Endothelial cell of umbilical vein (primary cell): ENCODE measurements at regions not wholly inside any gene's neighbourhood (a gene's known extent, or its start where the extent isn't known, plus 50 kb on each side); places are given as distances from the start of the nearest gene placed in this dataset.

Experiments
- BruUV-seq: library from RNA; stranded (reverse); fragments of 400-500 nt; replicated peaks from 2 replicates; lab custom pipeline; 2021; lab: Mats Ljungman, UMichigan
- CTCF ChIA-PET: fragments of 300-600, 350-600 bp; sonication (Branson Sonifier 250); formaldehyde crosslinking; loops from one replicate; lab custom pipeline; 2021; ENCODE audit warnings: antibody characterized with exemption, inconsistent platforms; lab: Charles Lee
- POLR2A ChIA-PET: fragments of 300-600, 350-600 bp; sonication (Branson Sonifier 250); formaldehyde crosslinking; loops from one replicate; lab custom pipeline; 2021; ENCODE audit warnings: antibody characterized with exemption, inconsistent platforms; lab: Charles Lee
- DNase-seq: peaks from one replicate; pipeline ENCODE4 v3.0.0-alpha.2; 2011; ENCODE audit warnings: low read depth, low spot score
- FAIRE-seq: peaks from 2 replicates; lab custom pipeline; 2011; peaks lifted over from hg19 to GRCh38; lab: Jason Lieb, UNC
- H2AFZ ChIP-seq: 2 replicates; pipeline ENCODE4 v1.6.0; 2012; ENCODE audit warnings: low read depth, low read length, control low read depth, inconsistent platforms
- H3K27ac ChIP-seq: 2 replicates; pipeline ENCODE4 v1.5.1; 2011; ENCODE audit warnings: low read depth, mild to moderate bottlenecking, control low read depth, low read length, moderate library complexity; ENCODE audit not compliant: insufficient read depth
- H3K27me3 ChIP-seq, 2 experiments: 2 replicates each; pipeline versions ENCODE4 v1.6.0 to v1.6.1; 2011; ENCODE audit warnings: low read length in 2 of 2, mixed read lengths in 1 of 2; ENCODE audit not compliant: control insufficient read depth in 2 of 2, insufficient read depth in 2 of 2
- H3K36me3 ChIP-seq, 2 experiments: 2 replicates in 1 of 2; 3 replicates in 1 of 2; pipeline ENCODE4 v1.5.1; 2011; ENCODE audit warnings: low read length in 2 of 2, mild to moderate bottlenecking in 1 of 2, moderate library complexity in 1 of 2; ENCODE audit not compliant: control insufficient read depth in 2 of 2, insufficient read depth in 2 of 2; ENCODE audit errors: extremely low read depth in 1 of 2
- H3K4me1 ChIP-seq: 3 replicates; pipeline ENCODE4 v1.5.1; 2011; ENCODE audit warnings: mild to moderate bottlenecking, low read length; ENCODE audit not compliant: control insufficient read depth, insufficient read depth; ENCODE audit errors: extremely low read depth
- H3K4me2 ChIP-seq: 2 replicates; pipeline ENCODE4 v1.6.1; 2011; ENCODE audit warnings: low read length, control low read depth, mixed read lengths; ENCODE audit not compliant: insufficient read depth
- H3K4me3 ChIP-seq, 3 experiments: fragments of 200-600 bp in 1 of 3; sonication (generic), shearing (Covaris generic) in 1 of 3; replicated peaks in 1 of 3; 2 replicates each; pipeline ENCODE4 v1.5.1; 2011 to 2016; ENCODE audit warnings: control low read depth in 3 of 3, low read length in 3 of 3, mild to moderate bottlenecking in 2 of 3, inconsistent platforms in 1 of 3, low read depth in 1 of 3, moderate library complexity in 1 of 3; ENCODE audit not compliant: insufficient read depth in 1 of 3
- H3K79me2 ChIP-seq: 2 replicates; pipeline ENCODE4 v1.6.0; 2012; ENCODE audit warnings: low read length, inconsistent platforms; ENCODE audit not compliant: control insufficient read depth, insufficient read depth
- H3K9ac ChIP-seq: replicated peaks from 2 replicates; pipeline ENCODE3; 2011; ENCODE audit warnings: low read length, control low read depth; ENCODE audit not compliant: insufficient read depth; ENCODE audit errors: extremely low read depth
- H3K9me1 ChIP-seq: replicated peaks from 3 replicates; pipeline ENCODE4 v1.6.0; 2011; ENCODE audit warnings: mild to moderate bottlenecking, low read length; ENCODE audit not compliant: control insufficient read depth, insufficient read depth; ENCODE audit errors: extremely low read depth
- H3K9me3 ChIP-seq: replicated peaks from 2 replicates; pipeline ENCODE4 v1.5.1; 2012; ENCODE audit warnings: low read length, inconsistent platforms; ENCODE audit not compliant: control insufficient read depth, insufficient read depth
- H4K20me1 ChIP-seq: replicated peaks from 2 replicates; pipeline ENCODE3; 2011; ENCODE audit warnings: mild to moderate bottlenecking, low read length; ENCODE audit not compliant: control insufficient read depth, insufficient read depth; ENCODE audit errors: extremely low read depth
- CTCF ChIP-seq, 2 donors: IDR thresholded peaks; 1 replicate in 1 of 2; 2 replicates in 1 of 2; pipeline ENCODE4 v1.5.1; 2011; ENCODE audit warnings: low read length in 2 of 2, mild to moderate bottlenecking in 2 of 2, moderate library complexity in 2 of 2, control low read depth in 1 of 2, inconsistent platforms in 1 of 2, low read depth in 1 of 2; ENCODE audit not compliant: insufficient read depth in 1 of 2; ENCODE audit errors: extremely low read depth in 1 of 2
- EZH2 ChIP-seq: IDR thresholded peaks from 2 replicates; pipeline ENCODE4 v1.6.1; 2012; ENCODE audit warnings: borderline replicate concordance, low read depth, mild to moderate bottlenecking, moderate library complexity, low read length, inconsistent platforms; ENCODE audit not compliant: severe bottlenecking
- FOS ChIP-seq: IDR thresholded peaks from 2 replicates; pipeline ENCODE4 v1.6.1; 2011; ENCODE audit warnings: mild to moderate bottlenecking, low read length, moderate library complexity, borderline replicate concordance; ENCODE audit not compliant: insufficient read depth
- GATA2 ChIP-seq: IDR thresholded peaks from 2 replicates; pipeline ENCODE4 v1.7.0; 2011; ENCODE audit warnings: low read depth, mild to moderate bottlenecking, moderate library complexity, mixed read lengths, low read length; ENCODE audit not compliant: insufficient read length, insufficient read depth
- JUN ChIP-seq: IDR thresholded peaks from 2 replicates; pipeline ENCODE4 v1.6.1; 2011; ENCODE audit warnings: borderline replicate concordance, low read depth; ENCODE audit not compliant: insufficient read length, insufficient read depth
- MYC ChIP-seq: IDR thresholded peaks from one replicate; pipeline ENCODE4 v1.6.1; 2011; ENCODE audit warnings: mild to moderate bottlenecking, low read depth, low read length
- POLR2A ChIP-seq: IDR thresholded peaks from 2 replicates; pipeline ENCODE4 v1.6.1; 2012; ENCODE audit warnings: low read depth, mild to moderate bottlenecking, control low read depth, low read length
- POLR2AphosphoS5 ChIP-seq: IDR thresholded peaks from 2 replicates; pipeline ENCODE4 v1.6.1; 2012; ENCODE audit warnings: low read depth, mild to moderate bottlenecking, control low read depth, low read length, moderate library complexity; ENCODE audit not compliant: insufficient read depth
- dilution Hi-C: fragments of 300-500 bp; cut with MboI; formaldehyde crosslinking; loops from one replicate; pipeline ENCODE4 v1.15.0; 2019; ENCODE audit warnings: low sequenced_read_pairs; ENCODE audit not compliant: extremely low pct_ligation_motif_present
- intact Hi-C: fragments of 100-400 bp; cut with micrococcal nuclease; formaldehyde crosslinking; loops from one replicate; pipeline ENCODE4 v1.10.0; 2022
- TF ChIP-seq, protein P1 (sequence below): IDR thresholded peaks from 2 replicates; pipeline ENCODE4 v1.6.1; 2011; ENCODE audit not compliant: insufficient read depth, insufficient read length

GRCh38 chr17:17426184-17426583 is 50.6 kb upstream of the MED9 start:
- ChIA-PET POLR2A (no interaction called here), CTCF (interaction anchor here (1.7 kb wide), 1 partner anchor 14 kb away, joined by 4 read pairs; no protein-coding TSS in a partner anchor)
- dilution Hi-C loops (no loop called here), intact Hi-C loops (no loop called here)
- no peak overlapping the region for H3K9ac ChIP-seq
- H3K27me3 ChIP-seq = peaks cover 0 to 9% of the 10 kb centered on the region in 2 experiments
- H3K4me3 ChIP-seq = no peak overlapping the region
- DNase-seq (no peak), FAIRE-seq (no peak)
- H3K36me3 ChIP-seq = no peaks in the 10 kb centered on the region
- no peaks in the 10 kb centered on the region for H3K9me3 ChIP-seq
- BruUV-seq = no TSS peak
- no peak overlapping the region for H3K27ac ChIP-seq
- no peaks in the 10 kb centered on the region for H3K79me2 ChIP-seq
- no peak overlapping the region for H3K4me2 ChIP-seq
- H3K9me1 ChIP-seq = no peaks in the 10 kb centered on the region
- H2AFZ ChIP-seq = no peak overlapping the region
- H3K4me1 ChIP-seq = no peaks in the 10 kb centered on the region
- no peaks in the 10 kb centered on the region for H4K20me1 ChIP-seq
- no peak for TF ChIP-seq FOS
- TF ChIP-seq GATA2 = no peak
- no peak for TF ChIP-seq CTCF (IDR thresholded peaks at IDR 0.05; ENCODE audit: extremely low read depth in 1 of 2, insufficient read depth in 1 of 2, low read depth in 1 of 2, low read length in 2 of 2)
- no peak for TF ChIP-seq EZH2
- TF ChIP-seq, protein P1, sequence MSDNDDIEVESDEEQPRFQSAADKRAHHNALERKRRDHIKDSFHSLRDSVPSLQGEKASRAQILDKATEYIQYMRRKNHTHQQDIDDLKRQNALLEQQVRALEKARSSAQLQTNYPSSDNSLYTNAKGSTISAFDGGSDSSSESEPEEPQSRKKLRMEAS = no peak
- TF ChIP-seq JUN = no peak
- no peak for TF ChIP-seq MYC
- no peak for TF ChIP-seq POLR2AphosphoS5
- no peak for TF ChIP-seq POLR2A
